ENCODE measurements at regions not wholly inside any gene's neighbourhood (a gene's known extent, or its start where the extent isn't known, plus 50 kb on each side); places are given as distances from the start of the nearest gene placed in this dataset.
A peak's percentile ranks its signal among the peaks of the same experiment; 100 is the strongest.
"Not testable (repeated sequence)": the region's sequence is repeated elsewhere in the genome, so short reads cannot be mapped to it uniquely, and the experiment has no call there.

GRCh38 chr16:73945631-73946030 lies 351.0 kb upstream of the PSMD7 start:
- no peaks in the 10 kb centered on the region for H3K4me1 Mint-ChIP-seq (ENCODE audit: low read depth)
- H3K4me3 Mint-ChIP-seq, result no peak overlapping the region
- no peaks in the 10 kb centered on the region for H3K36me3 Mint-ChIP-seq (ENCODE audit: low read depth)
- H3K27ac Mint-ChIP-seq, result peak overlapping the region; percentile 26
- H3K27me3 Mint-ChIP-seq, result peaks cover 3% of the 10 kb centered on the region
- no peaks in the 10 kb centered on the region for H3K9me3 Mint-ChIP-seq

DNA sequence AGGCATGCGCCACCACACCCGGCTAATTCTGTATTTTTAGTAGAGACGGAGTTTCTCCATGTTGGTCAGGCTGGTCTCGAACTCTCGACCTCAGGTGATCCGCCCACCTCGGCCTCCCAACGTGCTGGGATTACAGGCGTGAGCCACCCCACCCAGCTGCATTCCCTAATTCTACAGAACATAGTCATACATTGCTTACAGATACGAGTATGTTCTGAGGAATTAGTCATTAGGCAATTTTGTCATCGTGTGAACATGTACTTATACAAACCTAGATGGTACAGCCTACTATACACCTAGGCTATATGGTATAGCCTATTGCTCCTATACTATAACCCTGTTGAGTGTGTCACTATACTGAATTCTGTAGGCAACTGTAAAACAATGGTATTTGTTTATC lies 353.4 kb upstream of the PSMD7 start:
- not testable (repeated sequence) for H3K36me3 Mint-ChIP-seq (ENCODE audit: low read depth); H3K4me1 Mint-ChIP-seq (ENCODE audit: low read depth); H3K4me3 Mint-ChIP-seq; H3K9me3 Mint-ChIP-seq; H3K27ac Mint-ChIP-seq; H3K27me3 Mint-ChIP-seq

DNA sequence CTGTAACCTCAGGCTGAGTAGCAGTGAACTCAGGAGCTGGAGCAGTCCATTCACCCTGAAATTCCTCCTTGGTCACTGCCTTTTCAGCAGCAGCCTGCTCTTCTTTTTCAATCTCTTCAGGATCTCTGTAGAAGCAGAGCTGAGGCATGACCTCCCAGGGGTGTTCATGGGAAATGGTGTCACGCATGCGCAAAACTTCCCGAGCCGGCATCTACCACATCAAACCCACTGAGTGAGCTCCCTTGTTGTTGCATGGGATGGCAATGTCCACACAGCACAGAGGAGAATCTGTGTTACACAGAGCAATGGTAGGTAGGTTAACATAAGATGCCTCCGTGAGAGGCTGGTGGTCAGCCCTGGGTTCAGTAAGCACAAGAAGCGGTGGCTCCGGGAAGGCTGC lies 355.8 kb upstream of the PSMD7 start:
- H3K36me3 Mint-ChIP-seq (ENCODE audit: low read depth); H3K4me3 Mint-ChIP-seq; H3K27me3 Mint-ChIP-seq; H3K27ac Mint-ChIP-seq; H3K9me3 Mint-ChIP-seq; H3K4me1 Mint-ChIP-seq (ENCODE audit: low read depth): not testable (repeated sequence)

- Mint-ChIP-seq H3K9me3 (peaks cover 20% of the 10 kb centered on the region), H3K27ac (no peak overlapping the region), H3K4me3 (no peak overlapping the region), H3K4me1 (ENCODE audit: low read depth) (no peaks in the 10 kb centered on the region), H3K36me3 (ENCODE audit: low read depth) (no peaks in the 10 kb centered on the region), H3K27me3 (peaks cover 5% of the 10 kb centered on the region)
Measured at GRCh38 chr16:73923951-73924350, 372.7 kb upstream of the PSMD7 start.

GRCh38 chr16:73921295-73921694 lies 375.3 kb upstream of the PSMD7 start:
- Mint-ChIP-seq H3K36me3 (ENCODE audit: low read depth) (no peaks in the 10 kb centered on the region), H3K27me3 (peaks cover 3% of the 10 kb centered on the region), H3K9me3 (peaks cover 5% of the 10 kb centered on the region), H3K27ac (no peak overlapping the region), H3K4me1 (ENCODE audit: low read depth) (no peaks in the 10 kb centered on the region), H3K4me3 (no peak overlapping the region)

- Mint-ChIP-seq H3K4me1 (ENCODE audit: low read depth) (no peaks in the 10 kb centered on the region), H3K27me3 (peaks cover 7% of the 10 kb centered on the region), H3K27ac (no peak overlapping the region), H3K9me3 (no peaks in the 10 kb centered on the region), H3K36me3 (ENCODE audit: low read depth) (no peaks in the 10 kb centered on the region), H3K4me3 (no peak overlapping the region)
Measured at GRCh38 chr16:73916829-73917594, 379.6 kb upstream of the PSMD7 start.

GRCh38 chr16:73915935-73916334 lies 380.7 kb upstream of the PSMD7 start:
- Mint-ChIP-seq H3K27ac (no peak overlapping the region), H3K27me3 (peaks cover 5% of the 10 kb centered on the region), H3K4me1 (ENCODE audit: low read depth) (no peaks in the 10 kb centered on the region), H3K36me3 (ENCODE audit: low read depth) (no peaks in the 10 kb centered on the region), H3K4me3 (no peak overlapping the region), H3K9me3 (no peaks in the 10 kb centered on the region)

DNA sequence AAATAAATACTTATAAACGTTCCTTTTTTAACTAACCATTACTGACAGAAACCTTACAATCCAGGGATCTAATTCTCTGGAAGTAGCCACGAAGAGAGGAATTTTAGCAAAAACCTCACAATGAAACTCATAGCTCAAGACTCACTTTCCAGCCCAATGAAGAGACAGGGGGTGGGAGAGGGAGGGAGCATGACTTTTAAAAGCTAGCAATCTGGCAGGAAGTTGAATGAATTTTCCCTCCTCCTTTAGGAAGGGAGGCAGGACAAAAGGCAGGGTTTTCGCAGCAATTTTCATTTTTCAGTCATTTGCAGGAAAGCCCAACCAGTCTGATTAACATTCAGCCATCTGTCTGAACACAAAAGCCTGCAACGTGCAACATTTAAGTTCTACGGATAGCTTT lies 381.5 kb upstream of the PSMD7 start:
- H3K27ac Mint-ChIP-seq, result no peak overlapping the region
- H3K36me3 Mint-ChIP-seq (ENCODE audit: low read depth), result no peaks in the 10 kb centered on the region
- no peaks in the 10 kb centered on the region for H3K9me3 Mint-ChIP-seq
- no peak overlapping the region for H3K4me3 Mint-ChIP-seq
- peaks cover 5% of the 10 kb centered on the region for H3K27me3 Mint-ChIP-seq
- H3K4me1 Mint-ChIP-seq (ENCODE audit: low read depth), result no peaks in the 10 kb centered on the region

DNA sequence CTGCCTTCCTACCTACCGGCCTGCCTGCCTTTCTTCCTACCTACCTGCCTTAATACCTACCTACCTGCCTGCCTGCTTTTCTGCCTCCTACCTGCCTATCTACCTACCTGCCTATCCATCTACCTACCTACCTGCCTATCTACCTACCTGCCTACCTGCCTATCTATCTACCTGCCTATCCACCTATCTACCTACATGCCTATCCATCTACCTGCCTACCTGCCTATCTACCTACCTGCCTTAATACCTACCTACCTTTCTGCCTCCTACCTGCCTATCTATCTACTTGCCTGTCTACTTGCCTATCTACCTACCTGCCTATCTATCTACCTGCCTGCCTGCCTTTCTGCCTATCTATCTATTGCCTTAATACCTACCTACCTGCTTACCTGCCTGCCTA lies 383.8 kb upstream of the PSMD7 start:
- H3K27me3 Mint-ChIP-seq, result peaks cover 5% of the 10 kb centered on the region
- no peaks in the 10 kb centered on the region for H3K4me1 Mint-ChIP-seq (ENCODE audit: low read depth)
- no peak overlapping the region for H3K27ac Mint-ChIP-seq
- H3K9me3 Mint-ChIP-seq, result no peaks in the 10 kb centered on the region
- H3K4me3 Mint-ChIP-seq, result no peak overlapping the region
- H3K36me3 Mint-ChIP-seq (ENCODE audit: low read depth), result no peaks in the 10 kb centered on the region

DNA sequence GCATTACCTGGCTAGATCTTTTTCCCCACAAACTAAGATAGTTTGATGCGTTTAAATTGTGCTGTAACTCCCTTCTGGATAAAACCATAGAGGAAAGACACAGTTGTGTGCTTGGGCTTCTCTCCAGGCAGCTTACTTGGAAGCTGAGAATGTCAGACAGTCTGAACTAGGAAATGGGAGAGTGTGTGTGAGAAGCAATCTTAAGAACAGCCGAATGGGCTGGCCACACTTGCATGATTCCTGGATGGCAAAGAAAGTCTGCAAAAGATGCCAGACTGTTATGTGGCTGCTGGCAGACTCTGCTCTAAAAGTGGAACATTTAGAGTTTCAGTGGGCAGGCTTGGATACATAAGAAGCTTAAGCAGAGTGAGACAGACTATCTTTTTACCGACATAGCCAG lies 384.3 kb upstream of the PSMD7 start:
- peaks cover 5% of the 10 kb centered on the region for H3K27me3 Mint-ChIP-seq
- no peaks in the 10 kb centered on the region for H3K4me1 Mint-ChIP-seq (ENCODE audit: low read depth)
- no peaks in the 10 kb centered on the region for H3K9me3 Mint-ChIP-seq
- no peak overlapping the region for H3K27ac Mint-ChIP-seq
- H3K36me3 Mint-ChIP-seq (ENCODE audit: low read depth), result no peaks in the 10 kb centered on the region
- no peak overlapping the region for H3K4me3 Mint-ChIP-seq

DNA sequence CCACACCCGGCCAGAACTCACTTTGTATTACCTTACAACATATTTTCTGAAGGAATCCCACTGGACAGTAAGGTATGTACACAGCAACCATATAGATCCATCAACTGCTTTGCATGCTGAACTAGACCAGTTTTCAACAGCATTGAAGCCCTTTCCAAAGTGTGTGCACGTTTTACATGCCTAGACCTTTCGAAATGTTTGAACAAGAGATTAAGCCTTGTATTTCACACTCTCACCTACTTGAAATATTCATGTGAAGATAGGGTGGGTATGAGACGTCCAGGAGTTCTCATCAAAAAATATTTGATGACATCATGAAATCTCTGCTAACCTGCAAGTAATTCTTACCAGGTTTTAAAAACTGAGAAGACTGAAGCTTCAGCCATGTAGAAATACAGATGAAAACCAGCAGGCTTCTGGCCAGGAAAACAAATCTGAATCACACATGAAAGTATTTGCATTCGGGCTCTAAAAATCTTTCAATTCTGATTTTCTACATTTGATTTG lies 387.0 kb upstream of the PSMD7 start:
- H3K36me3 Mint-ChIP-seq (ENCODE audit: low read depth), result no peaks in the 10 kb centered on the region
- H3K27ac Mint-ChIP-seq, result no peak overlapping the region
- peaks cover 5% of the 10 kb centered on the region for H3K27me3 Mint-ChIP-seq
- H3K4me1 Mint-ChIP-seq (ENCODE audit: low read depth), result no peaks in the 10 kb centered on the region
- no peak overlapping the region for H3K4me3 Mint-ChIP-seq
- H3K9me3 Mint-ChIP-seq, result no peaks in the 10 kb centered on the region

DNA sequence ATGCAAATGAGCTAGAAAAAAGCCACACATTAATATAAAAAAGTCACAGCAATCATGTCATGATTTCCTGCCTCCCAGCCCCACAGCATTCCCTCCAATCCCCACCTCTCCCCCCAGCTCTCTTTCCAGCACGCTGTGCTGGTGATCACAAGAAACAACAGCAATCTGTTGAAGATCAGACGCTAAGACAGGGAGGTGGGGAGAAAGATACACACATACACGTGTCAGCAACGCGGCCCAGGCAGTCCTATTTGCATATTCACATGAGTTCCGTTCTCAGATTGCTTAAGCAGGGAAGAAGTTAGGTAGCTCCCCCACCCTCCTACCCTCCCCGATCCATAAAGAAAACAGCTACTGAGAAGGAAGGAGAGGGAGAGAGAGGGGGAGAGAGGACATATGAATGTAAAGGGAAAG lies 405.5 kb upstream of the PSMD7 start:
- Mint-ChIP-seq H3K36me3 (ENCODE audit: low read depth) (no peaks in the 10 kb centered on the region), H3K4me1 (ENCODE audit: low read depth) (peaks cover 16% of the 10 kb centered on the region), H3K9me3 (no peaks in the 10 kb centered on the region), H3K27me3 (peaks cover 56% of the 10 kb centered on the region), H3K27ac (peak overlapping the region; percentile 68), H3K4me3 (peak overlapping the region; percentile 31)

GRCh38 chr16:73890186-73891128 lies 406.2 kb upstream of the PSMD7 start:
- no peaks in the 10 kb centered on the region for H3K36me3 Mint-ChIP-seq (ENCODE audit: low read depth)
- peak overlapping the region; percentile 31 for H3K4me3 Mint-ChIP-seq
- H3K27me3 Mint-ChIP-seq, result peaks cover 63% of the 10 kb centered on the region
- H3K27ac Mint-ChIP-seq, result peak overlapping the region; percentile 68
- H3K4me1 Mint-ChIP-seq (ENCODE audit: low read depth), result peaks cover 16% of the 10 kb centered on the region
- no peaks in the 10 kb centered on the region for H3K9me3 Mint-ChIP-seq

GRCh38 chr16:73888840-73889490 lies 407.6 kb upstream of the PSMD7 start:
- H3K4me1 Mint-ChIP-seq (ENCODE audit: low read depth), result peaks cover 16% of the 10 kb centered on the region
- no peaks in the 10 kb centered on the region for H3K9me3 Mint-ChIP-seq
- no peak overlapping the region for H3K4me3 Mint-ChIP-seq
- H3K36me3 Mint-ChIP-seq (ENCODE audit: low read depth), result no peaks in the 10 kb centered on the region
- H3K27me3 Mint-ChIP-seq, result peaks cover 64% of the 10 kb centered on the region
- no peak overlapping the region for H3K27ac Mint-ChIP-seq

DNA sequence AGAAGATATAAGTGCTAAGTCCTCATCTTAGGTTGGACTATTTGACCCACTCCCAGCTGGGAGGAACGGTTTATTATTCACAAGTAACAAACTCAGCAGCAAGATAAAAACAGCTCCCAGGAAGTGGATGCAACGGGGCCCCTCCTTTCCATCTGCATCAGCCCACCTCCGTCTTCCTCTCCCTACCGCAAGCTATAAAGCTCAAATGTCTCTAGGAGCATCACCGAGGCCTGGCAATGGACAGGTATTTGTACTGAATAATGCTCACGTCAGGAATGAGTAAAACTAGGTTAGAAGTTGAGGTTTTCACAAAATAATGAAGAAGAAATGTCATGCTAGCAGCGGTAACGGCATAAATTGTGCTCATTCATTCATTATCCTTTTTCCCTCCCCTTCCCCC lies 408.7 kb upstream of the PSMD7 start:
- Mint-ChIP-seq H3K27me3 (peaks cover 64% of the 10 kb centered on the region), H3K36me3 (ENCODE audit: low read depth) (no peaks in the 10 kb centered on the region), H3K4me3 (no peak overlapping the region), H3K4me1 (ENCODE audit: low read depth) (peaks cover 16% of the 10 kb centered on the region), H3K27ac (no peak overlapping the region), H3K9me3 (no peaks in the 10 kb centered on the region)
